ENCODE measurements at regions not wholly inside any gene's neighbourhood (a gene's known extent, or its start where the extent isn't known, plus 50 kb on each side); places are given as distances from the start of the nearest gene placed in this dataset.

DNA sequence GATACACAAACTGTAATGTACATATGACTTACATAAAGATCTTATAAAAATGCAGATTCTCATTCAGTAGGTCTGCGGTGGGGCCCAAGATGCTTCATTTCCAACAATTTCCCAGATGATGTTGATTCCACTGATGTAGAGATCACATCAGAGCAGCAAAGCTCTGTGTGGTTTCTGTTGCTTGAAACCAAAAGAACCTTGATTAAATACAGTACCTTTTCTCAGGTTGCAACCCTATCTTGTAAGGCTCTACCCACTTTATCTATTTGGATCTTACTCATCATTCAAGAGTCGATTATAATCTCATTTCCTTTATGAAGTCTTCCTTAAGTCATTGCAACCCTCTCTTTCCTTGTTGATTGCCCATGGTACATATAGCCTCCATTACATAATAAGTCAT is 816.8 kb downstream of the RPA4 start:
- TF ChIP-seq, protein P1, sequence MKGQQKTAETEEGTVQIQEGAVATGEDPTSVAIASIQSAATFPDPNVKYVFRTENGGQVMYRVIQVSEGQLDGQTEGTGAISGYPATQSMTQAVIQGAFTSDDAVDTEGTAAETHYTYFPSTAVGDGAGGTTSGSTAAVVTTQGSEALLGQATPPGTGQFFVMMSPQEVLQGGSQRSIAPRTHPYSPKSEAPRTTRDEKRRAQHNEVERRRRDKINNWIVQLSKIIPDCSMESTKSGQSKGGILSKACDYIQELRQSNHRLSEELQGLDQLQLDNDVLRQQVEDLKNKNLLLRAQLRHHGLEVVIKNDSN (CRISPR knock-in tag; IDR thresholded peaks at IDR 0.05): no peak
- TF ChIP-seq, protein P2, sequence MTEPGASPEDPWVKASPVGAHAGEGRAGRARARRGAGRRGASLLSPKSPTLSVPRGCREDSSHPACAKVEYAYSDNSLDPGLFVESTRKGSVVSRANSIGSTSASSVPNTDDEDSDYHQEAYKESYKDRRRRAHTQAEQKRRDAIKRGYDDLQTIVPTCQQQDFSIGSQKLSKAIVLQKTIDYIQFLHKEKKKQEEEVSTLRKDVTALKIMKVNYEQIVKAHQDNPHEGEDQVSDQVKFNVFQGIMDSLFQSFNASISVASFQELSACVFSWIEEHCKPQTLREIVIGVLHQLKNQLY (CRISPR knock-in tag; IDR thresholded peaks at IDR 0.05): no peak
- TF ChIP-seq ZNF232 (CRISPR knock-in tag; IDR thresholded peaks at IDR 0.05): no peak
